Middle frontal gyrus (tissue), 1 donor: ENCODE measurements at regions not wholly inside any gene's neighbourhood (a gene's known extent, or its start where the extent isn't known, plus 50 kb on each side); places are given as distances from the start of the nearest gene placed in this dataset.

Experiments
- DNase-seq: peaks from one replicate; pipeline ENCODE4 v3.0.0-alpha.2; 2015; ENCODE audit warnings: low spot score; ENCODE audit errors: extremely low spot score

DNA sequence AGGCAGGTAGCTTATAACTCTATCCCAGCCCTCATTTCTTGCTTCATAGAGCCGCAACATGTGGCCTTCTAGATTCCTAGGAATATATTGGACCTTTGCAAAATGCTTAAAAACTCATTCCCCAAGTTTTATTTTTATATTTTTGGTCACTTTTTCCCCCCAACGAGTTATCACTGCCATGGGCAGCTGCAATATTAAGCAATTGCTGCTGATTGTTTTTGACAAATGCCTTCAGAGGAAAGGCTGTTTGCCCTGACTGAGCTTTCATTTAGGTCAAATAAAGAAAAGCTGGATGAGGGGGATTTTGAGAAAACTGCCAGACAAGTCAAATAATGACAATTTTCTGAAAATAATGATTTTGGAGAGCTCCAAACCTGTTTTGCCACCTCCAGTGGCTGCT is 976.9 kb upstream of the MBL2 start:
- DNase-seq, result no peak

DNA sequence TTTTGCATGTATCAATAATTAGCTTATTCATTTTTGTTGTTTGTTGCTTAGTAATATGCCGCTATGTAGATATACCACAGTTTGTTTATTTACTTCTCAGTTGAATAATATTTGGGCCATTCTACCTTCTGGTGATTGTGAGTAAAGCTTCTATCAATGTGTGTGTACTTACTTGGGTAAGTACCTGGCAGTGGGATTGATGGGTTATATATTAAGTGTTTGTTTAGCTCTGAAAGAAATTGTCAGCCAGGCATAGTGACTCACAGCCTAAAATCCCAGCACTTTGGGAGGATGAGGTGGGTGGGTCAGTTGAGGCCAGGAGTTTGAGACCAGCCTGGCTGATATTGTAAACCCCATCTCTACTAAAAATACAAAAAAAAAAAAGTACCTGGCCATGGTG is 975.7 kb upstream of the MBL2 start:
- no peak for DNase-seq

DNA sequence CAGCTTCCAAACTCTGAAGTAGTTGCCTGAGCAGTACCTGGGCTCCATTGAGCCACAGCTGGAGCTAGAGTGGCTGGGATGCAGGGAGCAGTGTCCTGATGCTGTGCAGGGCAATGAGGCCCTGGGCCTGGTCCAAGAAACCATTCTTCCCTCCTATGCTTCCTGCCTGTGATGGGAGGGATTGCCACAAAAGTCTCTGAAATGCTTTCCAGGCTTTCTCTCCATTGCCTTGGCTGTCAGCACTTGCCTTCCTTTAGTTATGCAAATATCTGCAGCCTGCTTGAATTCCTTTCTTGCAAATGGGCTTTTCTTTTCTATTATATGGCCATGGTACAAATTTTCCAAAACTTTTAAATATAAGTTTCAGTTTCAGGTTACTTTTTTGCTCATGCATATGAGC is 972.2 kb upstream of the MBL2 start:
- no peak for DNase-seq

DNA sequence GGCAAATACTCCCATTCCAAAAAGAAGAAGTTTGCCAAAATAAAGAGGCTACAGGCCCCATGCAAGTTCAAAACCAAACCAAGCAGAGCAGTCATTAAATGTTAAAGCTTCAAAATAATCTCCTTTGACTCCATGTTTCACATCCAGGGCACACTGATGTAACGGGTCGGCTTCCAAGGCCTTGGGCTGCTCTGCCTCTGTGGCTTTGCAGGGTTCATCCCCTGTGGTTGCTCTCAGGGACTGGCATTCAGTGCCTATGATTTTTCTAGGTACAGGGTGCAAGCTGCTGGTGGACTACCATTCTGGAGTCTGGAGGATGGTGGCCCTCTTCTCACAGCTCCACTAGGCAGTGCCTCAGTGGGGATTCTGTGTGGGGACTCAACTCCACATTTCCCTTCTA is 971.6 kb upstream of the MBL2 start:
- no peak for DNase-seq

DNA sequence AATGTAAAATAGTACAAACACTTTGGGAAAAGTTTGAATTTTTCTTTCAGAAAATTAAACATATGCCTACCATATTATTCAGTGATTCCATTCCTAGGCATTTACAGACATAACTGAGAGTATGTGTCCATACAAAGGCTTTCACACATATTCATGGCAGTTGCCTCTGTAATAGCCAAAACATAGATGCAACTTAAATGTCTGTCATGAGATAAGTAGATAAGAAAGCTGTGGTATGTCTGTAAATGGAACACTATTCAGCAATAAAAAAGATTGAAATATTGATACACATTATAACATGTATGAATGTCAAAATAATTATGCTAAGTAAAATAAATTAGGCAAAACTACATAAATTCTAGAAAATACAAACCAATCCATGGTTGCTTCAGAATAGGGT is 964.5 kb upstream of the MBL2 start:
- no peak for DNase-seq

DNA sequence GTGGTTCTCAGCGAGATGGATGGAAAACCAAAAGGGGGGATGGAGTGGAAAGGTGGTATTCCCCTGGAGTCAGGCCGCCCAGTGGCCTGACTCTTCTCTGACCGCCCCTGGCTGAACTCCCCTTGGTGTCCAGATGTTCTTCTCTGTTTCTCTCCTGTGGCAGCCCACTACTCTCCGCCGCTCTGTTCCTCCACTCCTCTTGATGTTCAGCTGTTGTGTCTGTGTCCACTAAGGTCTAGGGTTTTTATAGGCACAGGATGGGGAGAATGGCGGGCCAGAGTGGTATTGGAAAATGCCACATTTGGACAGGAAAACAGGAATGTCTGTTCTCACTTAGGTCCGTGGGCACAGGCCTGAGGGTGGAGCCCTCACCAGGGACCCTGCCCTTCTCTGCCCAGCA is 954.3 kb upstream of the MBL2 start:
- DNase-seq, result no peak

DNA sequence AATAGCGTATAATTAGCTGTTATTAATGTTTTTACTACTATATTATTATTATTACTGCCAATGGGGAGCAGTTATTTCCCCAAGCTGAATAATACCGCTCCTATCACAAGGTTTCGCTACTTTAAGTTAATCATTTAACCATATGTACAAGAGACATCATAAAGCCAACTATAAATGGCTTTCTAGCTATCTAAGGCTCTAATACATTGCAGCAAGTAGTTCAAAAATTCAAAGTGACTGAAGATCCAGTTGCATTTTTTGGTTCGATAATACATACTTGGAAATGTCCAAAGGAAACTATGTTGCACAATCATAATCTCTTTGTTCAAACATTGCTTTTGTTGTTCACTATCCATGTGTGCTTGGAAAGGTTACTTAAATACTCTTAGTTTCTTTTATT is 952.0 kb upstream of the MBL2 start:
- no peak for DNase-seq

DNA sequence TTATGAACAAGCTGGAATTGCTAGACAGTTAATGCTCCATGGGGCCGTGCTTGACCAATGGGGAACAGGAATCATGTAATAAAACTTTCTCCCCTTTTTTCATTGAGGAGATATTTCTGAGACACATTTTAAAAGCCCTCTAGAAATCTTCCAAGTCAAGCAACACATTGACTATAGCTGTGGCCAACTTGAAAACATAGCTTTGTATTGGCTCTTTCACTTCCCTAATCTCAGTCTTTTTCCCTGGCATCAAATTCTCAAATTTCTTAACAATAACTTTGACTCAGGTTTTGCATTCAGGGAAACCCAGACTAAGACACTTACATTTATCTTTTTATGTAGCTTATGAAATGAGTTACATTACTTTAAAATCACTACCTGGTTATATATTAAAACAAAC is 947.1 kb upstream of the MBL2 start:
- no peak for DNase-seq

DNA sequence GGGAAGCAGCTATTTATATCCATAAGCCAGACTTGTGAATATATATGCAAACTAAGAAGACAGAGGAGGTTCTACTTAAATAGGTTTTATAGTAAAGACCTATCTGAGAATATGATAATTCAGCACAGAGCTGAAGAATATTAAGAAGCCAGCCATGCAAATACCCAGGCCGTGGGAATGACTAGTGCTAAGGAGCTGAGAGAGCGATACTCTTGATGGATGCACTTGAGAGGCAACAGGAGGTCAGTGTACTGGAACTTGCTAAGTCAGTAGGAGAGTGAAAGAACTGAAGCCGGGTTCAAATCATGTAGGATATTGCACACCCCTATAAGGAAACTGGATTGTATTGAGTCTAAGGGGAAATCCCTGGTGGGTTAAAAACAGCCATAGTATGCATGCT is 943.6 kb upstream of the MBL2 start:
- no peak for DNase-seq

DNA sequence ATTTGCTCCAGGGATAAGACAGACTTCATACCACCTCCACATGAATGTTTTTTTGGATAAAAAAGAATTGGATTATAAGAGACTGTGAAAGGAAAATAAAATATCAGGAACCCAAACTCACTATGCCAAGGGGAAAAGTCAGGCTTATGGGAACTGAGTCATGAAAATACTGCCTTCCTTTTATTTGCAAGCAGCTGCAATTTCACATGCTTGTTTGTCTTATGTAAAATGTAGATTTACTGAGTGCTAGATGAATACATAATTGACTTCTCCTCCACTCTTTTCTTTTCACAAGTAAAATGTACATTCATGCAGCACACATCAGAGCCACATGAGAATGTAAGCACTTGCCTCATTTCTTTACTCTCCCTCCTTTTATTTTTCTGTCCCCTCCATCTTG is 940.8 kb upstream of the MBL2 start:
- no peak for DNase-seq

DNA sequence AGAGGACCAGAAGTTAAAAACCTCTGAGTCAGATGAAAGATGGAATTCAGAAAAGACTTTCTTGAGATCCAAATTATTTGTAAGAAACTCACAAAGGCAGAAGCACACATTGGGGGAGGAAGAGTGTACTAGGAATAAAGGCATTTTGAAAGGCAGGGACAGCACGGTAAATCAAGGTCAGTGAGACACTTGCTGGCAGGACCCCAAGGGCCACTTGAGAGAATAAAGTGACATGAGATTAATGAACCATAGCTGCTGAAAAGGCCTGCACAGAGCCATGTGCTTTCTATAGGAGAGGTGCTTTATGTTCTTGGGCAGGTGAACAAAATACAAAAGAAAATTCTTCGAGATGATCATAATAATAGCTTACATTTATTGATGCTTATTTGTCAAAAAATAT is 929.9 kb upstream of the MBL2 start:
- no peak for DNase-seq

DNA sequence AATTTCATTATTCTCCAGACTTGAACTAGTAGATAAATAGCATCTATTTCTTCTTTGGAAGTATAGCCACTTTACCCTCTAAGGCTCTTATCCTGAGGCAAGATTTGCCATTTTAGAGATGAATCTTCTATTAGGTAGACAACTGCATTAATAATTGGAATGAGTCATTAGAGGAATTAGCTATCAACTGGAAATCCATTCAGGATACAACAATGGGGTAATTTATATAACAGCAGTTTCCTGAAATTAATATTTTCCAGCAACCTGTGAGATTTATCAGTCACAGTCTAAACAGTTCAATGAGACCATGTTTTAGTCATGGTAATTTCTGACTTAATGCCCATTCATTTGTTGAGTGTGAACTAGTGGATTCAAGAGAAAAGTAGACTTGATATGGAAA is 928.6 kb upstream of the MBL2 start:
- DNase-seq, result no peak

DNA sequence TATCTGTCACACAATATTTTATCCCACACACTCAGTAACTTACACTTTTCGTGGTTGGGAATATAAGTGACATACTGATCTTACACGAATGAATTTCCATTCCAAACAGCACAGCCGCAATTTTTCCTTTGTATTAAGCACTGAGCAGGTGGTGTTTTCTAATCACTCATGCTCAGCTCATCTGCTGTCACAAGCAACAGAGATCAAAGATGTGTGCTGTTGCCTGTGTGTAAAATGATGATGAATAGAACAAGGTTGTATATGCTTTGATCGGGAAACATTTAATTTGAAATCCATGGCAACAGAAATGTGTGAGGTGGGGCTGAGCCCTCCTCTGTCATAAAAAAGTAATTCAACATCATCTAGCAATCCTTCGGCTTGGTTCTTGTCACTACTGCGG is 927.7 kb upstream of the MBL2 start:
- DNase-seq, result no peak

DNA sequence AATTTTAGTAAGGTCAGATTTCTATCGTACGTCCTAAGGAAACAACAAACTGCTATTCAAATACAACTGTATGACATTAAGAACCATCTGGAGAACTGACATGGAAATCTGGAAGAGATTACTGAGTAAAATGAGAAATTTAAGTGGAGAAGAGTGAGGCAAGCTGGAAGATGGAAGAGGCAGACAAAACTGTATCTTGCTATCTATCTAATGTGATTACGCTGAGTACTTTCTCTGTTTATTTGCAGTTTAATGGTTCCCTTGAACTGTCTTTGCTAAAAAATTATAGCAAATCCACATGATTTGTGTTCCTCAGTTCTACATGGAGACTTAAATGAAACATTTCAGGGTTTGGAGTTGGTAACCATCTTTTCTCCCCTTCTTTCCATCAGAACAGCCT is 927.1 kb upstream of the MBL2 start:
- no peak for DNase-seq

DNA sequence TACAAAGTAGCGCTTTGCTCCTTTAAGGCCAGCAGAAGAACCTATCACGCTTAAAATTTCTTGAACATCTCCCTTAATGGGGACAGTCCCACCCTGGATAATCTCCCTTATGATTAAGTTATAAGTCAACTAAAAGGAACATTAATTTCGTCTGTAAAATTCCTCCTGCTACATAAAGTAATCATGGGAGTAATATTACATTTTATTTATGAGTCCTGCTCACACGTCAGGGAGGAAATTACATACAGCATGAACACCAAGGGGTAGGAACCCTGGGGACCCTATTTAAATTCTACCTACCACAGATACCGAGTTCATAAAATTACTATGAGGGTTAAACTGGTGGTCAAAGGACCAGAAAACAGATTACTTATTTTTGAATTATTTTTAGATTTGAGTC is 926.6 kb upstream of the MBL2 start:
- no peak for DNase-seq

DNA sequence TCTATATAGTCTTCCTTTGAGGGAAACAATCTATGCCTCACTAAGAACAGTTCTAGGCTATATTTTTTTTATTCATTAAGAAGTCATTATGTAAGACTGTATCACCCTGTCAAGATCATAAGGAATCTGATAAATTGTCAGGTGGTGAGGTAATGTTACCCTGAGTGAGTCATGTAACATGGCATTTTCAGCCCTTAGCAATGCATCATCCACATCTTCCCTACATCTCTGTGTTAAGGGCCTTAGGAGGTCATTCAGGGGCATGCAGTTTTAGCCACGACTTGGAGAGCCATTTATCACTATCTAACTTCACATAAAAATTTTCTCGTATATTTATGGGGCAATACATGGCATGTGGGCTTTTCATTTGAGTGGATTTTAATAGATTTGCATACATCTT is 924.5 kb upstream of the MBL2 start:
- DNase-seq, result no peak

DNA sequence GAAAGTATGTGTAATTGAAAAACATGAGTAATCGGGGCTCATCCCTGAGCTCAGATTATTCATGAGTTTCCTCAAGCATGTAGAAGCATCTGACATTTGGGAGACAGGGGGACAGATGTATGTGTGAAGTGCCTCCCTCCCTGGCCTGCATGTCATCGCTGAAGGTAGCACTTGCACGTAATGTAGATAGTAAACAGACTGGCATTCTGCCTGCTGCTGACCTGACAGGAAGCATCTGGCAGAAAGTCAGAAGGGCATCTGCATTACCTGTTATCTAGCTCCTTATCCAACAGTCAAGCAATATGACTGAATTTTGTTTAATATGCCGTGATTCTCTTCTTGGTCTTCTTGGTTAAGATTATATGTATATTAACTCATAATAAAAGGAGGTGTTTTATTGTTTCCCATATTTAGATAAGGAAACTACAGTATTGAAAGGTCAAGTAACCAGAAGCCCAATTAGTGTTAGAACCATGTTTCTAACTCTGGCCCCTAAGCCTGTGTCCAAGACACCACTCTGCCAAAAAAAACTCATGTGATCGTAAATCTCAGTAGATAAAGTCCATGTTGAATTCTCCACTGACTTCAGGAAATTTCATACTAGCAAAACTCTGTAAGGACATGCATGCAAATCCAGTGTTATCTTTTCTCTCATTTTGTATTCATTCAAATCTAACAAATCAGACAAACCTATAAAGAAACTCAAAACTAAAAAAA is 918.1 kb upstream of the MBL2 start:
- DNase-seq, result no peak

DNA sequence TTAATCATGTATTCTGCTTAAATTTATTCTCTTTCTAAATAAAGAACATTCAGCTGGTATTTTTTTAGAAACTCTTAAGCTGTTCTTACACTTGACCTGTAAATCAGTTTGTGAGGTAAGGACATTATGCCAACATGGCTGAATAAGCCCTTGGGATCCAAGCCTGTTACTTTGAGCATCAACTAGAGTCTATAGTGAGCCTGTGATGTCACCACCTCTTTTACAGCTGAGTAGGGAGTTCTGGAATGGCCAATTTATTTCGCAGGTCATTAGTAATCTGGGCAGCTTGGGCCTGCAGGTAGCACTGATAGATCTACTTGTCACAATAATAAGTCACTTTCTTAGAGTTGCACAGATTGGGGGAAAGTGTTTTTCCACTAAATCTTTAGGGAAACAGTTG is 915.2 kb upstream of the MBL2 start:
- no peak for DNase-seq

DNA sequence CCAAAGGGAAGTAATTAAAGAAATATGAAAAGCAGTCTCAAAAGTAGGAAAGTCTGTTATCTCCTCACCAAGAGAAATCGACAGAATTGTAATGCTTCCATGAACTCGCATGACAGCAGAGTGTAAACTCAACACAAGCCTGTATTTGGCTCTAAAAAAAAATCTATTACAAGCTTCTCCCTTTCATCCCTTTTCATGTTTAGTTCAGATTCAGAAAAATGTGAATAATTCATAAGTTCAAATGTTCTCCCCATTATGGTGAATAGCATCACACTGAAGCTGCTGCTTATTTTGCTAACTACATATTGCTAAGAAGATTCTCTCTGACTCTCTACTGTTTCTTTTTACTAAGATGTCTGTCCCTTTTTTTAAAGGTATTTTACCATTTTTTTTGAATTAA is 910.3 kb upstream of the MBL2 start:
- no peak for DNase-seq

DNA sequence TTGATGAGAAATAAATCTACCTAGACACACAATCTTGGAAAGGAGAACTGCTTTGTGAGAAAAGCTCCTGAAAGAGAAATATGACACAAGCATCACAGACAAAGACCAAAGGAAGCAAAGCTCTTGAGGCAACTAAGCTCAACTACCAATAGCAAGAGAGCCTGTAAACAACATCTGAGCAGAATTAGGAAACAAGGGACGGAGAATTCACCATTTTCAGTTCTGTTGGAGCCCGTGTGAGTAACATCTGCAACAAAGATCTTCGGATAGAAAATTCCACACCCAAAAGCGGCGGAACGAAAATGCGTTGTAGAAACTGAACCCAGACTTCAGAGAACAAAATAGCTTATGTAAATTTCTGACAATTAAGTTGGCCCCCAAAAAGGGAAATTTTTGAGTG is 909.9 kb upstream of the MBL2 start:
- DNase-seq, result no peak

DNA sequence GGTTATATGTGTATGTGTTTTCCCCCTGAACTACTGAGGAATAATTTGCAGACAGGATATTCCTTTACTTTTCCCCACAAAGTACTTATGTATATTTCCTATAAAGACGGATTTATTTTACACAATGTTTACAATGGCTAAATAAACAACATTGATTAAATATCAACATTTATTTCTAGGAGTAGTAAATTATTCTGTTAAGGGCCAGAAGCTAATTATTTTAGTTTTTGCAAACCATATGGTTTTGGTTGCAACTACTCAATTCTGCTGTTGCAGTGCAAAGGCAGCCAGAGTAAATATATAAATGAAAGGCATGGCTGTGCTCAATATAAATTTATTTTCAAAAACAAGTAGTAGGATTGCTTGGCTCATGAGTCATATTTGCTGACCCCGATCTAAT is 907.1 kb upstream of the MBL2 start:
- DNase-seq, result no peak

DNA sequence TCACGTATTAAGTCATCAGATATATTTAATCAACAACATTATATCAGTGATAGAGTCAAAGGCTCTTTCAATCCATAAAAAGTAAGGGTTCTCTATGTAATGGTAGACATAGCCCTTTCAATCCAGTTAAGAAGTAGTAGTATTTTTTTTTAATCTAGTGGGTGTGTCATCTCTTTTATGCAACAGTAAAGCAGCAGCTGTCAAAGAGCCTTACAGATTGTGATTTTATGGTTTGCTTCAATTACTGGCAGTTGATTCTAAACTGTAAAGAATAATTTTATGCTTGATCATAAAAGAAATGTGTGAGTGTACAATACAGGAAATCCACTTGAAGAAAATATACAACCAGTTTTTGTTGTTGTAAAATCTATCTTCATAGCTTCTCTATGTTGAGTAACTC is 902.6 kb upstream of the MBL2 start:
- DNase-seq, result no peak

DNA sequence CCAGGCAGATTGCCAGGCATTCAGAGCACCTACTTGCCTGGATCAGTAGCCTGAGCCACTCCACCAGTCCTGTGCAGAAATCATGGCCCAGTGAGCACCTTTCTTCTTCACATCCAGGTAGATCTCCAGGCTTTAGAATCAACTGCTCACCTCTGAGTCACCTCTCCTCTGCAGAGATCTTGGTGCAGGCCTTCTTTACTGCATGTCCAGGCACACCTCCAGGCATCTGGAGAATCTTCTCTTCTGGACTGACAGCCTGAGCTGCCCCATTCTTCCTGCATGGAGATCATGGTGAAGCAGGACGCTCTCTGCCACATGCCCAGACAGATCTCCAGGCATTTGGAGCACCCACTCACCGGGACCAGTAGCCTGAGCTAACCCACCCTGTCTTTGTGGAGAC is 894.5 kb upstream of the MBL2 start:
- DNase-seq, result no peak
